OCI-LY3 (cell line): ENCODE measurements at regions not wholly inside any gene's neighbourhood (a gene's known extent, or its start where the extent isn't known, plus 50 kb on each side); places are given as distances from the start of the nearest gene placed in this dataset.

Experiments
- CTCF ChIP-seq: fragments of 200-600, 300-600 bp; sonication (generic); IDR thresholded peaks from 2 replicates; pipeline ENCODE4 v1.5.1; 2014; ENCODE audit warnings: antibody characterized with exemption, low read length, low read depth
- EZH2phosphoT487 ChIP-seq: fragments of 200-600 bp; shearing (Covaris generic); IDR thresholded peaks from 2 replicates; pipeline ENCODE4 v1.6.1; 2018; ENCODE audit warnings: antibody characterized with exemption, mixed run types, low read depth

- TF ChIP-seq CTCF: no peak
- no peak for TF ChIP-seq EZH2phosphoT487
Measured at GRCh38 chr5:156169495-156169894, 157.5 kb upstream of the SGCD start.
